ENCODE measurements at regions not wholly inside any gene's neighbourhood (a gene's known extent, or its start where the extent isn't known, plus 50 kb on each side); places are given as distances from the start of the nearest gene placed in this dataset.

DNA sequence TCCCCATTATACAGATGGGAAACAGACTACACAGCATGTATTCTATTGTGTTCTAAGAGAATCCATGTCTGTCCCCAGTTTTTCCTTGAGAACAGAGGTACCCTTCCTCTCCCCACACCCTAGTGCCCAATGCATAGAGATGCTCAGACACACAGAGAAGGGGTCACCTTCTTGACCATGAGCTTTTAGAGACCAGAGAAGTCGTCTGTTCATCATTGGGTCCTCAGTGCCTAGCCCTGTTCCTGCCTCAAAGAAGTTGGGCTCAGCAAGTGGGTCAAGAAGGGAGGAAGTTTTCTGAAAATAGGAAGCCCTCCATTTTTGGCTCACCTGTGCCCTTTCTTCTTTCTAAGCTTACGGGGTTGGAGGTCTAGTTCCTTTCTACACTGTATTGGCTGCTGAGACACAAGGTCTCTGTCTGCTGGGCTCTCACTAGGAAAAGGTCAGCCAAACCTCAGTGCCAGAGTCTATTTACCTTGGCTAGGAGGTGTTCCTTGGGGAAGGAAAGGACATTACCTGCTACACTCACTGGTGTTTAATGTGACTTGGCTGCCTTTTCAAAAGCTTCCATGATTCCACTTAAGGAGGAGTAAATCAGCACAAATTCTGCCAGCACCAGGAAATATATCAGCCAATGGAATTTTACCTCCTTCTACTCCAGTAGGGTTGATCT, 198.5 kb upstream of the PWP1 start:
- TF ChIP-seq CTCF (conservative IDR thresholded peaks at IDR 0.05; ENCODE audit: low read length), result no peak
- no peak for TF ChIP-seq EZH2phosphoT487 (IDR thresholded peaks at IDR 0.05; ENCODE audit: borderline replicate concordance)
